HG02870 (cell line): ENCODE measurements at regions not wholly inside any gene's neighbourhood (a gene's known extent, or its start where the extent isn't known, plus 50 kb on each side); places are given as distances from the start of the nearest gene placed in this dataset.

ENCODE experiments used
- ATAC-seq: cut with Tn5 transposase; IDR thresholded peaks from one replicate; pipeline ENCODE4 v1.9.1; 2021; ENCODE audit warnings: mild to moderate bottlenecking, moderate library complexity; ENCODE audit not compliant: unreplicated experiment

DNA sequence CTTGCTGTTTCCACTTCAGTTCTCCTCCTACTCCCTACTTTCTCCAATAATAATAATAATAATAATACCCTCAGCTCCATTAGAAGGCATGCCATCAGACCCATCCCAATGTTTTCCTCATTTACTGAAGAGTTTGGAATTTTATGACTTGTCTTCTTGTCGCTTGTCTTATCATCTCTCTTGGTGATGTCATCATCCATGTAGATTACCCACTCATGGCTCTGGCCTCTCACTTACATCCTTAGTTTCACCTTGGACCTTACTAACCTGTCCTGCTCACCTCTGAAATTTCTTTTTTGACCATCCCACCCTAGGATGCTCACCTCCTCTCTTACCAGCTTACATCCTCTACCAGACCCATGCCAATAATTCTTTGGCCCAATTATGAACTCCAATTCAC, 329.3 kb downstream of the ACTL7B start:
- ATAC-seq, result no peak

GRCh38 chr9:108525186-108525585, 330.6 kb downstream of the ACTL7B start:
- no peak for ATAC-seq

DNA sequence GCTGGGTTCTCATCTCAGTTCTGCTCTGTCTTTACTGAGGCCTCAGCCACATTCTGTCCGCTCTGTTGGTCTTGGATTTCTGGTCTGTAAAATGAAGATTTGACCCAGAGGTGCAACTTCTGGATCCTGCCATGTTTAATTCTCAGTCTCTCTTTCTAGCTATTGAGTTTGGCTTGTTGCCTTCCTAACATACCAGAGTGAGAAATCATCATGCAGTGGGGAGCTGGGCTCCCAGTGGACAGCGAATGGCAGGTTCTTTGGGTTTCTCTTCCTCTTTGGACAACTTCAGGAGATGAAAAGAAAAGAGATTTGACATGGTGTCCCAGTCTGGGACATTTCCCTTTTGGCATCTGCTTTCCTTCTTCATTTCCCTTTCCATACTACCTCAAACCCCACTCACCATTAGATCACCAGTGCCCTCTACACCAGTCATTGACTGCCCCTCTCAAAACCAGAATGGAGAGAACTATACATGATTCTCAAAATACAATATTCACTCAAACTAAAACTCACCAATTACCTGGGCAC, 334.7 kb downstream of the ACTL7B start:
- no peak for ATAC-seq

DNA sequence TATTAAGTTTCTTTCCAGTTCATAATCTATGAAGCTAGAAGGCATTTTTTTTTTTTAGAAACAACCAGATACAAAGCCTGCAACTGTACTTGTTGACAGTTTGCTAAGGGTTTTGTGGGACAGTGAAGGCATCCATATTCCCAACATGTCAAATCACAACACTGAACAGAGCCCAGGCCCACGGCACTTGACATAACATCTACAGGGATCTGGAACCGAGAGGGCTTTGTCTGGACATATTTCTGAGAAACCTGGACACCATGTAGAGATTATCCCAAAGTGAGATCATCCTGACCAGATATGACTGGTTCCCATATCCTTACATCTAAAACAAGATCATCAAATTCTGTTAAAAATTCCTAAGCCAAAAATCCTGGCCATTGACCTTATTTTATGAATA, 336.3 kb downstream of the ACTL7B start:
- ATAC-seq, result no peak

- ATAC-seq, result no peak
Observed at GRCh38 chr9:108517651-108518365, 338.0 kb downstream of the ACTL7B start.

DNA sequence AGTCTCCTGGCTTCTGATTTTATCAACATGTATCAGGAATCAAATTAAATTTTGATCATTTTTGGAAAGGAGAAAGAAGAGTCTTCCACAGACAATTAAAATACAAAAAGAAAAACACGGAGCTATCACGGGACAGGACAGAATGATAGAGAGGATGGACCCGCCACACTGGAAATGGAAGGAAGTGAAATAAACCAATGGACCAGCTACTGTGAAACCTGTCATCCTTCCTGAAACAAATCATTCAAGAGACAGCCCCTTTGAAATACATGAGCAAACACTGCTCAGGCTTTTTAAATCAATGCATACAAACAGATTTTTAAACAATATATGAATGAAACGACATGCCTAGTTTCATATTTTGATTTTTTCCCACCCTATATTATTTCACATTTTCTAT, 339.4 kb downstream of the ACTL7B start:
- no peak for ATAC-seq

DNA sequence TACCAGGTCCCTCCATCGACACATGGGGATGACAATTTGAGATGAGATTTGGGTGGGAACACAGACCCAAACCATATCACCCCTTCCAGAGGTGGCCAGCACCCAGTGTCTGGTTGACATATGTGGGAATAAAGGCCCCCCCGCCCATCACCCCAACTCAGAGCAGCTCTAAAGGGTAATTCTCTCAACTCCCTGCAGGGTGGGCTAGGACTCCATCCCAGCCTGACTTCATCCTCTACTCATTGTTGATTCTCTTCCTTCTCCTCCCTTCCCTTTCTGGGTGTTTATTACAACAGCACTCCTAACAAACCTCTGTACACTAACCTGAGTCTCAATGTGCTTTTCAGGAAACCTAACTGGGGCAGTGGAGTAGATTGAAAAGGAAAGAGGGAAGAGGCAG, 339.9 kb downstream of the ACTL7B start:
- no peak for ATAC-seq

DNA sequence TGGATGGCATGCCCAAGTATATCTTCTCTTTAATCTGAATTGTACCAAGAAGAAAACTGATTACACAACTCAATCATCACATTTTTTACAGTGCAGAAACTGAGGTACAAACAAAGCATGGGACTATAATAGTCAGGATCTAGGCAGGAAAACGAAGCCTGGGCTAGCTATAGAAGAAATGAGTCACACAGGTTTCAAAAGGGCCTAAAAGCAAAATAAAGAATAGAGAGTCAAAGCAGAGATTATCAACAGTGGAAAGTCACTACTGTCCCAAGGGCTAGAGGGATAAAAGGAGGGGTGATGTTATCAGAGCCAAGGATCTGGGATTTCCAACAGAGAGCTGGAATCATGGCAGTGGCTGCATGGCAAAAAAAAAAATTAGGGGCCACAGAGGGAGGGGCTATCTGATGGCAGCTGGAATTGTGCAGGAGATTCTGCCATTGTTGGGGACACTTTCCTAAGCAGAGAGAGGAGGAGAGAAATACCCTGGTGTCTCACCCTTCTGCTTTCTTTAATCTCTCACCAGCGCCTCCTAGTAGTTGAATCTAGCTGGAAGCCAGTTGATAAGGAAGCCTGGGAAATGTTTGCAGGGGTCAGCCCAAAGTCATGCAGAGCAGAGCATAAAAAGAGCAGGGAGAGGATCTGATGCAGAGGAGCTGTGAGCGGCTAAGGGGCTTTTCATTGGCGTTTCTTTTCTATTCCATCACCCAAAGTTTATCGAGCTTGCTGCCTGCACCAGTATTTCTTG, 343.2 kb downstream of the ACTL7B start:
- no peak for ATAC-seq

GRCh38 chr9:108511307-108511706, 344.5 kb downstream of the ACTL7B start:
- ATAC-seq, result no peak

- ATAC-seq, result no peak
Observed at GRCh38 chr9:108496846-108497245, 358.9 kb downstream of the ACTL7B start.

DNA sequence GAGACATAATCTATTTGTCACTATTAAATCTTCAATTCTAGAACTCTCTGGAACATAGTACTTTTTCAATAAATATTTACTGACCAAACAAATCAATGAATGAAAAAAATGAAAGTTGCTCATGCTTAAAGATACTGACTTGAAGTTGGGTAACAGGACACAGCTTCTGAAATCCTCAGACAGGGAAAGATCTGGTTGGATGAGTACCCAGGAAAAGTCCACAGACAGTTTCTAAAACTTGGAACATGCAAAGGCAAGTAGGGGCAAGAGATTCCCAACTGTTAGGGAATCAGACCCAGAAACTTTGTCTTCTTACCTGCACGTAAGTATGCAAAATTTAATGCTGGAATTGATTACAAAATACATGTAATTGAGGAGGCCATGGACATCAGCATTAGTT, 366.2 kb downstream of the ACTL7B start:
- ATAC-seq, result no peak

- ATAC-seq, result no peak
Observed at GRCh38 chr9:108486831-108487230, 369.0 kb downstream of the ACTL7B start.

- no peak for ATAC-seq
Observed at GRCh38 chr9:108484468-108484867, 371.3 kb downstream of the ACTL7B start.

GRCh38 chr9:108483676-108484075, 372.1 kb downstream of the ACTL7B start:
- no peak for ATAC-seq

DNA sequence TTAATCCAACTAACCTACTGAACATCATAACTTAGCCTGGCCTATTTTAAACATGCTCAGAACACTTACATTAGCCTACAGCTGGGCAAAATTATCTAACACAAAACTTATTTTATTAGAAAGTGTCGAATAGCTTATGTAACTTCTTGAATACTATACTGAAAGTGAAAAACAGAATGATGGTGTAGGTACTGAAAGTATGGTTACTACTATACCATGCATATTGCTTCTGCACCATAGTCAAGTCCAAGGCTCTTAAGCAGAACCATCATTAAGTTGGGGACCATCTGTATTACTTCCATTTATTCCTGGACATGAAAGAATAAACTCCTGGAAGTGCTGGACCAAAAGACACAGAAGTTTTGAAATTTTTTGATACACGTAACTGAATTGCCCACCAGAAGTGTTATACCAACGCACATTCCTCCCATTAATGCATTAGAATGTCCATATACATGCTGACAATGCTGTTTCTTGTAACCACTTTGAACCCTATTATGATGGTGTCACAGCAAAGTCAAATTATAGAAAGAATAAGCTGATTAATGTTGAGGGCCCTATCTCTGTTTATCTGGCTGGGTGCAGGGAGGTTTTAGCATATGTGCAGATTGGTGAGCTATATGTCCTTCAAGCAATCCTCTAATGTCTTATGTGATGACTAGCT, 375.7 kb downstream of the ACTL7B start:
- ATAC-seq, result peak; percentile 22

DNA sequence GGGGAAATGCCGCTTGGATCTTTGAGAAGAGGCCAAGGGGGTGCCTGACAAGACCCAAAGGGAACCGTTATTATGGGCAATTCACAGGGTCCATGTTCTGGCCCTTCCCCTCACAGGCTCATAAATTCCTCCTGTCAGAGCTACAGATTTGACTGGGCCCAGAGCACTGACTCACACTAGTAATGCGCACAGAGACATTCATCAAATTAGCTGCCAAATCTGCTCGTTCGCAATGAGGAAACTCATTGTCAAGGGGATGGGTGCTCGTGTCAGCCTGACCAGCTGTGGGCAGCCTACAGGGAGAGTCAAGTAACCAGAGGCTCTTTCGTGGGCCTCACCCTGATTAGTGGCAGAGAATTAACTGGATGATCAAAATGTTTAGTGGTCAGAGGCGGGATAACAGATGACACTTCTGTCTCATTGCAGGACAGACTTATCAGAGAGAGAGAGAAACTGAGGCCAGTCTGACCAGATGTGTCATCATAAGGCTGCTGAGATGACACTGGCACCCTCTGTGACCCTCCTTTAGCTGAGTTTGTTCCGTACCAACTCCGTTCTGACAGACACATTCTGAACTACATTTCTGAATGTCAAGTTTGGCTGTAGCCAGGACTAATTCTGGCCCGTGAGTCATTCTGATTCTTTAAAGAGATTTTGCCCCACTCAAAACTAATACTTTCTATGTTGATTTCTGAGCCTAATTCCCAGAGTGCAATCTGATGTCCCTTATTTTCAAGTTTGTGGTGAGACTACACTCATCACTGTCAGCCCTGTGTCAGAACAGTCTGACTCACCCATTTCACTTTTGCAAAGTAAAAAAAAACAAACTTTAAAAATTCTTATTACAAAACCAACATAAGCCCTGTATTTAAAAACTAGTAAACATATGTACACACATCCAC, 377.1 kb downstream of the ACTL7B start:
- ATAC-seq, result peak; percentile 88

DNA sequence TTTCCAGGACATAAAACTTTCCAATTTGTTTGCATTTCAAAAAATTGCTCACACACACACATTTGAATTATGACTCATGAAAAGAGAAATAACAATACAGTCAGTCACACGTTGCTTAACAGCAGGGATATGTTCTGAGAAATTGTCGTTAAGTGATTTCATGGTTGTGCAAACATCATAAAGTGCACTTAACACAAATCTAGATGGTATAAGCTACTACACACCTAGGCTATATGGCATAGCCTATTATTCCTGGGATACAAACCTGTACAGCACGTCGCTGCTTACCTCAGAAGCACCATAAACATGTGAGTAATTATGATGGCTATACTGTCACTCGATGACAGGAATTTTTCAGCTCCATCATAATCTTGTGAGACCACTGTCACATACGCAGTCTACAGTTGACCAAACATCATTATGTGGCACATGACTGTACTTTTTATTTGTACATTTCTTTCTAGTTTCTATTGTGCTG, 378.2 kb downstream of the ACTL7B start:
- no peak for ATAC-seq

DNA sequence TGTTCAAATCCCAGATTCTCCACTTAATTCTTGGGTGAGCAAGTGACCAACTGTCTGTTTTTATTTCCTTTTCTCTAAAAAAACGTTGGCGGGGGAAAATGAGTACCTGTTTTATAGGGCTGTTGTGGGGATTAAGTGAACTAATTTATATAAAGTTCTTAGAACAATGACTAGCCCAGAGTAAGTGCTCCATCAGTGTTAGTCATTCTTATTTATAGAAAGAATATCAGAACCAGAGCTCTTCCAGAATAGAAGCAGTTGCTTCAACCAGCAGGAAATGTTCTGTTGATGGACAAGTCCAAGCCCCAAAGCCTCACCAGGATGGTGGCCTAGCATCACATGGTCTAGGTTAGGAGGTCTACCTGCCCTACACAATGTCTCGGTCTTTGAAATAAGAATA, 379.2 kb downstream of the ACTL7B start:
- no peak for ATAC-seq

DNA sequence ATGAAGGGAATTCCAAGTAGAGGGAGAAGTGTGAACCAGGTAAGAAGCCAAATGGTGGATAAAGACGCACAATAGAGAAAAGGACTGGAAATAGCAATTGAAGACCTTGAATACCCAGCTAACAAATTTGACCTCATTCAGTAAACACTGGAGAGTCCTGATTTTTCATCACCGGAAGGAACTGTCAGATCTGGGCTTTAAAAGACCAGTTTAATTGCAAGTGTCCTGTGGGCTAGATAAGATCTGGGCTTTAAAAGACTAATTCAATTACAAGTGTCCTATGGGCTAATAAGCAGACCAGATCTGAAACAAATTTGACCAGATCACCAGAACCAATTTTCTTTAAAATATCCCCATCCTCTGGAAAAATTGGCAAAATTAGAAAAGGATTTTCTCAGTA, 380.0 kb downstream of the ACTL7B start:
- no peak for ATAC-seq

DNA sequence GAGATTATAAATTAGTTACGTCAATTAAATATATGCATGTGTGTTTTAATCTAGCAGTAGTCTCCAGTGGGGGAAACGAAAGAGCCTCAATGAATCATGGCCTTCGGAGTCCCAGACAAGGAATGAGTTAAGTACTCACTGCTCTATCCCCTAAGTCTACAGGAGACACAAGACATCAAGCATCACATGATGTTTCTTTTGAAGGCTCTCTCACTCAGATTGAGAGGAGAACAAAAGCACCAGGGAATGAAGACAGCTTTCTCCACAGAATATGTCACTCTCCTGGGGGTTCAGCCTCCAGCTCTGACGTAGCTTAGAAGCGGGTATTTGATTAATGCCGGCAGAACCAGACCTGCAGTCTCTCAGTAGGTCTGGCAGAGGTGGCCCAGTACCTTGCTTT, 381.4 kb downstream of the ACTL7B start:
- ATAC-seq, result no peak
